Erythroblast (primary cell): ENCODE measurements at regions not wholly inside any gene's neighbourhood (a gene's known extent, or its start where the extent isn't known, plus 50 kb on each side); places are given as distances from the start of the nearest gene placed in this dataset.

Experiments used
- GATA1 ChIP-seq: IDR thresholded peaks from 2 replicates; pipeline ENCODE4 v1.6.1; 2011; ENCODE audit warnings: low read depth, mild to moderate bottlenecking, control low read depth, low read length, moderate library complexity
- POLR2A ChIP-seq: IDR thresholded peaks from 2 replicates; pipeline ENCODE4 v1.6.1; 2011; ENCODE audit warnings: mild to moderate bottlenecking, low read length

GRCh38 chr6:92967362-92967761, 452.0 kb downstream of the EPHA7 start:
- TF ChIP-seq POLR2A, result no peak
- no peak for TF ChIP-seq GATA1
